HG02973 (cell line): ENCODE measurements at regions not wholly inside any gene's neighbourhood (a gene's known extent, or its start where the extent isn't known, plus 50 kb on each side); places are given as distances from the start of the nearest gene placed in this dataset.

ENCODE experiments used
- ATAC-seq: cut with Tn5 transposase; IDR thresholded peaks from one replicate; pipeline ENCODE4 v1.9.1; 2021; ENCODE audit warnings: moderate library complexity; ENCODE audit not compliant: unreplicated experiment

- ATAC-seq, result no peak
These were observed 192.3 kb downstream of the FGFR2 start for GRCh38 chr10:121405953-121406352.

DNA sequence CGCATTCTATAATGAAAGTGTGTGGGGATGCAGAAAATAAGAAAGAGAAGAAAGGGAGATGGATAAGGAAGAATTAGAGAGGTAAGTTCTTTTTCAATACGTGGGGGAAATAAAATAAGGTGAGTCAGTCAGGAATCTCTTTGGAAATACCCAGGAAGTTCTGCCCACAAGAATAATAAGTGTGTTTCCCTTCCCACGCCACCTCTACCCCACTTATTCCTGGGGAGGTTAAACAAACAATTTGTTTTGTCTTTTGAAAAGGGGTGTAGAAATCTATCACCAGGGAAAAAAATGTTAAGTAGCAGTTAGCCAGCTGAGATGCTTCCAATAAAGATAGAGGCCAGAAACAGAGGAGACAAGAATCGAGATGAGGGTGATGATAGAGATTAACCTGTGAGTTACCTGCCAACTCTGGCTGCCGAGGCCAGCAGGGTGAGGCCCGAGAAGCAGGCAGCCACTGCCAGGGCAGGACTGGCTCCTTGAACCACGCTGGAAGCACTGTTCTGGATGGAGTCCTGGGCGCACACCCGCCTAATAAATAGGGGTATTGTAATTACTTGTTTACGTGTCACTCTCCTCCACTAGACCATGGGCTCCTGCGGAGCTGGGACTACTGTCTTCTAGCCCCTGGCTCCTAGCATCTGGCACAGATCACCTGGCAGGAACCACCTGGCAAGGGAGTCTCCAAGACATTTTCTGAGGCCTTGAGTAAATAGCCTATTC, 191.3 kb downstream of the FGFR2 start:
- no peak for ATAC-seq

- no peak for ATAC-seq
These were observed 188.7 kb downstream of the FGFR2 start for GRCh38 chr10:121409466-121410104.

DNA sequence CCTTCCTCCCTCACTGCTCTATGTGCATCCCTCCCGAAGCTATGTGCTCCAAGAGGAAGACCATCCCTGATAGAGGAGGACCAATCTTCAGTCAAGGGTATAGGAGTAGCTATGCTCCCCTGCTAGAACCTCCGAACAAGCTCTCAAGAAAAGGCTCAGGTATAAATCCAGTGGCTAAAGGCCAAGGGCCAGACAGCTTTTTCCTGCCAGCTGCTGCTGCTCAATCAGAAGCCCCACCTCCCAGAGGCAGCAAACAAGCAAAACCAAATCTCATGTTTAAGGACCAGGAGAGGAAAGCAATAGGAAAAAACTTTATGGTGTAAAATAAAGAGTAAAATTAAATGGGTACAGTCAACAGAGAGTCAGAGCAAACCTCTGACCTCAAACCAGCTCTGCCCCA, 187.2 kb downstream of the FGFR2 start:
- ATAC-seq, result no peak

DNA sequence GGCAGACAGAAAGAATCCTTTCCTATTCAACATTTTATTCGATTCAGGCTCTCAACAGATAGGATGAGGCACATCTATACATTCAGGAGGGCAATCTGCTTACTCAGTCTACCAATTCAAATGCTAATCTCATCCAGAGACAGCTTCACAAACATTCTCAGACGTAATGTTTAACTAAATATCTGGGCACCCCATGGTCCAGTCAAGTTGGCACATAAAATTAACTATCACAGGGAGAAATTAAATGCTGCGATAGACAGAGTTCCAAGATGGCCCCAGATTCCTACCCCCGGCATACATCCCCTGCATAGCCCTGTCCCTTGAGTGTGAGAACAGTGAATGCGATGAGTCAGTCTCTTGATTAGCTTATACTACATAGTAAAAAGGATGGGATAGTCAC, 184.3 kb downstream of the FGFR2 start:
- ATAC-seq, result no peak

GRCh38 chr10:121414366-121415062, 183.7 kb downstream of the FGFR2 start:
- no peak for ATAC-seq

DNA sequence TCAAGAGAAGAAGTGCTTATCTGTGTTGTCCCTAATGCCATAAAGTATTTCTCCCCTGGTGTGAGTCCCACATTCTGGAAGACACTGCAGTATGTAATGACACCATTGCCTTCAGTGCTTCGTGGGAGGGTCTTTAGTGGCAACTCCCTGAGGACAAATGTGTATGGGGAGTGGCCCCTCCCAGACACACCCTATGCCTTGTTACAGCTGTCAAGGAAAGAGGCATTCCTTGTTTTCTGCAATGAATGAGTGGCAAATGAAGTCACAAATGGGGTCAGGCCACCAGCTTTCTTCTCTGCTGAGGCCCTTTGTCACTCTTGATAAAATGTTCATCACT, 183.2 kb downstream of the FGFR2 start:
- ATAC-seq, result no peak

DNA sequence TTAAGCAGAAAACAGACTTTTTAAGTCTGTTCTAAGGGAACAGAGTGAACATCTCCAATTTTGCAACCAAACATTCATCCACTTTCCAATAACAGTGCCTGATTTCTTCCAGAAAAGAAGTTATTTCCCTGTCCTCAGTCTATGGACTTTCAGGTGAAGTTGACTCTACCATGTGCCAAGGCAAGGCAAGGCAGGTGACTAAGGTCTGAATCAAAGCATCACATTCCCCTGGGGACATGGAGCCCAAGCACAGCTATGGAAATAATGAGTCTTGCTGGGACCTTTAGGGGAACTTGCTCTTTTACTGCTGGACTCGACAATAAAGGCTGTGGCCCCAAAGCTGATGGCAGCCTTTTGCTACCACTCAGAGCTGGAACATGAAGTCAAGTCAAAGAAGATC, 182.2 kb downstream of the FGFR2 start:
- no peak for ATAC-seq

- no peak for ATAC-seq
These were observed 180.9 kb downstream of the FGFR2 start for GRCh38 chr10:121417298-121417697.

DNA sequence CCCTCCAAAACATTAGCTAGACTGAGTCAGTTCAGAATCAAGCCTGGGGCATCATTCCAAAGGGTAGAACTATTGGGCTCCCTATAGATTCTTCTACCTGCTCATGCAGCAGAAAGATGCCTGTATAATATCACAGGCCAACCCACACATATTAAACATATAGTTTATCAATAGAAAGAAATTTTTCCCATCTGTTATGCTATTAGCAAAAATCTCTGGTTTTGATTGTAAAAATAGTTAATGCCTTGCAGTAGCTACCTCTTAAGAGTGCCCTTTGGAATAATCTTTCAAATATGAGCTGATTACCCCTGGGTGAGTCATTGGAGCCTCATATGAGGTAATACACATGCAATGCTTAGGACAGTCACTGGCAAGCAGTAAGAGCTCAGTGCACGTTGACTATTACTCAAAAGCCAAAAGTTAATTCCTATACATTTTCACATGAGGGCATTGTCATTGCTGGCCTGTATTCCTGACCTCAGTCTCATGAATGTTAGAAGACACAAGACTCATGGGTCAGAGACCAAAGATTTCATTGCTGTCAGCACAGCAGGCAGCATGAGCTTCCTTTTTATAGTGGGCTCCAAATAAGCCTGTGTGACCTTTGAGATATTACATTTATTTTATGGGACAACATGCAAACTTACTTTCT, 180.0 kb downstream of the FGFR2 start:
- ATAC-seq, result no peak

DNA sequence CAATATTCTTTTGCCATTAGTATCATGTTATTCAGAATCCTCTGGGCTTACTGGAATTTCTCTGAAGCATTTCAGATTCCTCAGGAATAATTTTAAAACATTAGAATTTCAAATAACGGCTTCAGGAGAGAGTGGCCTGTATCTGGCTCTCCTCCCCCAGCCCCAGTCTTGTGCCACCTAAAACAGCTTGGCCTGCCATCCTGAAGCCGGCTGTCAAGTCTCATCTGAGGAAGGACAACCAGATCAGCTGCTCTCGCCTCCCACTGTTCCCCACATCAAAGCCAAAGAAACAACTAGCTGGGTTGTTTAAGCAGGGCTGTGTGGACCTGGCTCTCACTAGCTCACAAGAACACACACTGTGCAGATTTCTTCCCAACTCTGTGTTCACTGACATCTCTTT, 178.2 kb downstream of the FGFR2 start:
- no peak for ATAC-seq

GRCh38 chr10:121422096-121422495, 176.1 kb downstream of the FGFR2 start:
- ATAC-seq, result no peak

DNA sequence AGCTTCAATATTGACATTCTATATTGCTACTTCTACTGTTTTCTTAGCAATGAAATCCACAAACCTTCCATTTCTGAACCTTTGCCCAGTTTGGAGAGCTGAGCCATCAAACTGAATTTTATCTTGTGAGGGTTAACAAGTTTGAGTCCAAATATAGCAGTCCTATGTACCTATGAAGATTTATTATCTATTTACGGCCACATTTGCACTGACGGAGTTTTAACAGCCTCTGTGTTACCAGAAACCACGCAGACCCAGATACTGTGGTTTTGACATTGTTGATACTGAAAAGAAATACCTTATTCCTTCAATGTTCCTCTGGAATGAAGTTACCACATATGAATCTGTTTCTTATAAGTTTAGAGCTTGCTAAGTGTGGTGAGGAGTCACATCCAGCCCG, 172.6 kb downstream of the FGFR2 start:
- ATAC-seq, result no peak

GRCh38 chr10:121426307-121426706, 171.9 kb downstream of the FGFR2 start:
- no peak for ATAC-seq
